CD14-positive monocyte (primary cell): ENCODE measurements at regions not wholly inside any gene's neighbourhood (a gene's known extent, or its start where the extent isn't known, plus 50 kb on each side); places are given as distances from the start of the nearest gene placed in this dataset.

Experiments used
- DNase-seq, 3 donors: peaks; one replicate each; pipeline ENCODE4 v3.0.0-alpha.2; 2011 to 2022
- H2AFZ ChIP-seq: 2 replicates; pipeline ENCODE4 v1.6.0; 2012; ENCODE audit warnings: mild to moderate bottlenecking, low read depth, low read length, inconsistent platforms; ENCODE audit not compliant: insufficient read depth, poor library complexity, severe bottlenecking
- H3K27ac ChIP-seq, 2 donors: 1 replicate in 1 of 2; 2 replicates in 1 of 2; pipeline ENCODE4 v1.5.1; 2012 to 2013; ENCODE audit warnings: low read length in 2 of 2, control low read depth in 1 of 2, inconsistent platforms in 1 of 2, low read depth in 1 of 2, mild to moderate bottlenecking in 1 of 2
- H3K27me3 ChIP-seq, 2 donors: one replicate each; pipeline versions ENCODE4 v1.6.0 to v1.6.1; 2011 to 2013; ENCODE audit warnings: low read length in 2 of 2; ENCODE audit not compliant: control insufficient read depth in 2 of 2, insufficient read depth in 2 of 2
- H3K36me3 ChIP-seq, 2 donors: replicated peaks in 1 of 2; 1 replicate in 1 of 2; 2 replicates in 1 of 2; pipeline versions ENCODE4 v1.5.1 to v1.6.1; 2012 to 2013; ENCODE audit warnings: low read length in 2 of 2, control low read depth in 1 of 2, inconsistent platforms in 1 of 2, mild to moderate bottlenecking in 1 of 2; ENCODE audit not compliant: insufficient read depth in 2 of 2, control insufficient read depth in 1 of 2
- H3K4me1 ChIP-seq, 2 donors: 1 replicate in 1 of 2; 2 replicates in 1 of 2; pipeline versions ENCODE4 v1.5.1 to v1.6.1; 2012 to 2013; ENCODE audit warnings: low read length in 2 of 2, control low read depth in 1 of 2, inconsistent platforms in 1 of 2, mild to moderate bottlenecking in 1 of 2, moderate library complexity in 1 of 2; ENCODE audit not compliant: insufficient read depth in 2 of 2, control insufficient read depth in 1 of 2
- H3K4me2 ChIP-seq: replicated peaks from 2 replicates; pipeline ENCODE3; 2012; ENCODE audit warnings: low read length, moderate library complexity, mild to moderate bottlenecking; ENCODE audit not compliant: poor library complexity, severe bottlenecking; ENCODE audit errors: extremely low read depth
- H3K4me3 ChIP-seq, 3 experiments: fragments of 200-600 bp in 1 of 3; sonication (generic) in 1 of 3; replicated peaks in 1 of 3; 1 replicate in 2 of 3; 2 replicates in 1 of 3; pipeline ENCODE4 v1.5.1; 2011 to 2013; ENCODE audit warnings: low read length in 3 of 3, mild to moderate bottlenecking in 3 of 3, control low read depth in 2 of 3, low read depth in 2 of 3, inconsistent platforms in 1 of 3, moderate library complexity in 1 of 3
- H3K79me2 ChIP-seq: 2 replicates; pipeline ENCODE4 v1.6.0; 2012; ENCODE audit warnings: mild to moderate bottlenecking, control low read depth, inconsistent platforms, low read length, moderate library complexity; ENCODE audit not compliant: insufficient read depth
- H3K9ac ChIP-seq: 2 replicates; pipeline ENCODE4 v1.6.0; 2017; ENCODE audit warnings: low read length, mild to moderate bottlenecking; ENCODE audit not compliant: insufficient read depth, poor library complexity, severe bottlenecking
- H3K9me3 ChIP-seq, 2 donors: replicated peaks in 1 of 2; 1 replicate in 1 of 2; 2 replicates in 1 of 2; pipeline versions ENCODE4 v1.5.1 to v1.6.1; 2012 to 2013; ENCODE audit warnings: low read length in 2 of 2, control low read depth in 1 of 2; ENCODE audit not compliant: control insufficient read depth in 1 of 2, insufficient read depth in 1 of 2
- H4K20me1 ChIP-seq: 2 replicates; pipeline ENCODE4 v1.6.0; 2012; ENCODE audit warnings: mild to moderate bottlenecking, low read length, control low read depth, moderate library complexity; ENCODE audit not compliant: insufficient read depth
- H3K27ac Mint-ChIP-seq, 7 donors: one replicate each; pipeline ENCODE4 v1.8.0; 2020; ENCODE audit warnings: mild to moderate bottlenecking in 7 of 7, mixed read lengths in 7 of 7, moderate library complexity in 6 of 7, inconsistent platforms in 2 of 7
- H3K27me3 Mint-ChIP-seq, 3 donors: one replicate each; pipeline ENCODE4 v1.8.0; 2021 to 2022; ENCODE audit warnings: low read depth in 3 of 3, mild to moderate bottlenecking in 3 of 3, mixed read lengths in 3 of 3, moderate library complexity in 3 of 3, inconsistent platforms in 1 of 3
- H3K36me3 Mint-ChIP-seq, 2 donors: one replicate each; pipeline ENCODE4 v1.8.0; 2020; ENCODE audit warnings: mixed read lengths in 2 of 2, inconsistent platforms in 1 of 2, mild to moderate bottlenecking in 1 of 2
- H3K4me1 Mint-ChIP-seq: one replicate; pipeline ENCODE4 v1.8.0; 2020; ENCODE audit warnings: mild to moderate bottlenecking, mixed read lengths
- H3K4me3 Mint-ChIP-seq, 2 donors: one replicate each; pipeline ENCODE4 v1.8.0; 2020; ENCODE audit warnings: mild to moderate bottlenecking in 2 of 2, mixed read lengths in 2 of 2, moderate library complexity in 1 of 2
- H3K9me3 Mint-ChIP-seq, 7 donors: one replicate each; pipeline ENCODE4 v1.8.0; 2020 to 2022; ENCODE audit warnings: mixed read lengths in 7 of 7, mild to moderate bottlenecking in 6 of 7, moderate library complexity in 6 of 7, inconsistent platforms in 2 of 7
- WGBS: methylation state at CpG from one replicate; pipeline ENCODE4 v1.1.5; 2013; ENCODE audit warnings: missing lambda C conversion rate; ENCODE audit not compliant: insufficient coverage; 5-methylcytosine and 5-hydroxymethylcytosine counted together
- intact Hi-C, 2 donors: fragments of 100-400 bp; cut with micrococcal nuclease; formaldehyde crosslinking; loops; one replicate each; pipeline versions ENCODE4 v1.15.0 to v1.15.1; 2023
- TF ChIP-seq, protein P1 (sequence below): fragments of 200-600 bp; IDR thresholded peaks from one replicate; pipeline ENCODE4 v1.8.0; 2022; ENCODE audit warnings: antibody characterized with exemption, mild to moderate bottlenecking

DNA sequence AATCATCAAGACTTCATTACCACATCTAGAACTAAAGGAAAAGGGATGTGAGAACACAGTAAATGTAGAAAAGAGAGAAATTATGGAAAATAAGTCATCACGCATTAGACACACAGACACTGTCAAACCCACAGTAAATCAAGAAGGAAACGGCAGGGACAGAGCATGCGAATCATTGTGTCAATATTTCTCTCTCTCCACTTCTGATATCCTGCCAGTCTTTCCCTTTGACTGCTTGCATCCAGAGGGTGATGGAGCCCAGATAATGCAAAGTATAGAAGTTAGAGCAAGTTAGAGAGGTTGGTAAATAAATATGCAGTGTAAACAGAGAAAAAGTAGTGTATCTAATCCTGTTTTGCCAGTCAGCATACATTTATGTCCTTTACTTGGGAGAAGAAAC is 706.8 kb upstream of the ANO3 start:
- no peaks in the 10 kb centered on the region for H3K36me3 Mint-ChIP-seq
- DNase-seq, result no peak
- WGBS, result no CpG with 5 or more reads among the region's 3 CpGs

DNA sequence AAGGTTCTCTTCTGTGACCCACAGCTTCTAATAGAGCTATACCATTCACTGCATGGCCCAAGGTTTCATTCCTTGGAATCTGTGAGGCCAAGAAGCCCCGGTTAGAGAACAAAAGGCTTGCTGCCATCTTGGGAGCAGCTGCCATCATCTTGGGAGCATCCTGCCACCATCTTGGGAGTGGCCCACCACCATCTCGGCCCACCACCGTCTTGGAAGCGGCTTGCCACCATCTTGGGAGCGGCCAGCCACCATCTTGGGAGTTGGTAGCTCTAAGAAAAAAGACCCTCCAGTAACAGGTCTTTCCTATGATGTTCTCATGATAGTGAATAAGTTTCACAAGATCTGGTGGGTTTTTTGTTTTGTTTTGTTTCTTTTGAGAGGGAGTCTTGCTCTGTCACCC is 703.9 kb upstream of the ANO3 start:
- Histone ChIP-seq H3K27ac (no peak overlapping the region), H3K4me3 (no peak overlapping the region), H3K9ac (no peak overlapping the region), H3K9me3 (peaks cover 7 to 14% of the 10 kb centered on the region in 2 donors), H4K20me1 (no peaks in the 10 kb centered on the region), H3K4me2 (no peak overlapping the region), H3K27me3 (no peaks in the 10 kb centered on the region), H3K36me3 (no peaks in the 10 kb centered on the region), H3K4me1 (no peaks in the 10 kb centered on the region), H3K79me2 (no peaks in the 10 kb centered on the region), H2AFZ (no peak overlapping the region)
- DNase-seq, result no peak
- Mint-ChIP-seq H3K27ac (no peak overlapping the region), H3K4me3 (no peak overlapping the region), H3K36me3 (no peaks in the 10 kb centered on the region), H3K27me3 (peaks cover 0 to 2% (median 0%) of the 10 kb centered on the region in 3 donors), H3K4me1 (no peaks in the 10 kb centered on the region), H3K9me3 (peaks cover 0 to 8% (median 3%) of the 10 kb centered on the region in 7 donors)
- TF ChIP-seq, protein P1, sequence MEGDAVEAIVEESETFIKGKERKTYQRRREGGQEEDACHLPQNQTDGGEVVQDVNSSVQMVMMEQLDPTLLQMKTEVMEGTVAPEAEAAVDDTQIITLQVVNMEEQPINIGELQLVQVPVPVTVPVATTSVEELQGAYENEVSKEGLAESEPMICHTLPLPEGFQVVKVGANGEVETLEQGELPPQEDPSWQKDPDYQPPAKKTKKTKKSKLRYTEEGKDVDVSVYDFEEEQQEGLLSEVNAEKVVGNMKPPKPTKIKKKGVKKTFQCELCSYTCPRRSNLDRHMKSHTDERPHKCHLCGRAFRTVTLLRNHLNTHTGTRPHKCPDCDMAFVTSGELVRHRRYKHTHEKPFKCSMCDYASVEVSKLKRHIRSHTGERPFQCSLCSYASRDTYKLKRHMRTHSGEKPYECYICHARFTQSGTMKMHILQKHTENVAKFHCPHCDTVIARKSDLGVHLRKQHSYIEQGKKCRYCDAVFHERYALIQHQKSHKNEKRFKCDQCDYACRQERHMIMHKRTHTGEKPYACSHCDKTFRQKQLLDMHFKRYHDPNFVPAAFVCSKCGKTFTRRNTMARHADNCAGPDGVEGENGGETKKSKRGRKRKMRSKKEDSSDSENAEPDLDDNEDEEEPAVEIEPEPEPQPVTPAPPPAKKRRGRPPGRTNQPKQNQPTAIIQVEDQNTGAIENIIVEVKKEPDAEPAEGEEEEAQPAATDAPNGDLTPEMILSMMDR, result no peak
- intact Hi-C loops, result no loop called here
- 71% methylated on average over 1 of the region's 5 CpGs for WGBS

More for the DNA sequence above, 706.8 kb upstream of the ANO3 start:
- TF ChIP-seq, protein P1, result no peak
- no peaks in the 10 kb centered on the region for H3K27me3 ChIP-seq
- H3K36me3 ChIP-seq, result no peaks in the 10 kb centered on the region
- H3K27ac Mint-ChIP-seq, result no peak overlapping the region
- no peaks in the 10 kb centered on the region for H4K20me1 ChIP-seq
- H3K27ac ChIP-seq, result no peak overlapping the region
- intact Hi-C loops, result no loop called here
- H3K27me3 Mint-ChIP-seq, result peaks cover 0 to 2% (median 0%) of the 10 kb centered on the region in 3 donors
- H3K9me3 ChIP-seq, result peaks cover 7 to 12% of the 10 kb centered on the region in 2 donors
- H3K79me2 ChIP-seq, result no peaks in the 10 kb centered on the region
- peaks cover 0 to 8% (median 4%) of the 10 kb centered on the region in 7 donors for H3K9me3 Mint-ChIP-seq
- no peak overlapping the region for H3K4me2 ChIP-seq
- H3K9ac ChIP-seq, result no peak overlapping the region
- H3K4me3 Mint-ChIP-seq, result no peak overlapping the region
- H2AFZ ChIP-seq, result no peak overlapping the region
- H3K4me1 Mint-ChIP-seq, result no peaks in the 10 kb centered on the region
- H3K4me3 ChIP-seq, result no peak overlapping the region
- no peaks in the 10 kb centered on the region for H3K4me1 ChIP-seq
